ENCODE measurements at regions not wholly inside any gene's neighbourhood (a gene's known extent, or its start where the extent isn't known, plus 50 kb on each side); places are given as distances from the start of the nearest gene placed in this dataset.

- BruUV-seq (replicated peaks) = no TSS peak
- H3K27ac Mint-ChIP-seq (ENCODE audit: unreplicated experiment) = no peak overlapping the region
- ChIA-PET CTCF (no interaction called here), POLR2A (no interaction called here)
- Histone ChIP-seq H3K27me3 (replicated peaks; ENCODE audit: control insufficient read depth, insufficient read depth, low read length) (no peaks in the 10 kb centered on the region), H3K4me1 (no peaks in the 10 kb centered on the region), H3K4me3 (ENCODE audit: low read depth, low read length) (no peak overlapping the region), H3K36me3 (ENCODE audit: control insufficient read depth, insufficient read depth, low read length) (no peaks in the 10 kb centered on the region), H3K9me3 (no peaks in the 10 kb centered on the region)
- no peaks in the 10 kb centered on the region for H3K36me3 Mint-ChIP-seq (ENCODE audit: insufficient read depth, unreplicated experiment)
- peaks cover 8% of the 10 kb centered on the region for H3K27me3 Mint-ChIP-seq (ENCODE audit: insufficient read depth, unreplicated experiment)
- no peak overlapping the region for H3K4me3 Mint-ChIP-seq (ENCODE audit: unreplicated experiment)
- DNase-seq = no peak
- H3K9me3 Mint-ChIP-seq (ENCODE audit: unreplicated experiment) = no peaks in the 10 kb centered on the region
- TF ChIP-seq, protein P1, sequence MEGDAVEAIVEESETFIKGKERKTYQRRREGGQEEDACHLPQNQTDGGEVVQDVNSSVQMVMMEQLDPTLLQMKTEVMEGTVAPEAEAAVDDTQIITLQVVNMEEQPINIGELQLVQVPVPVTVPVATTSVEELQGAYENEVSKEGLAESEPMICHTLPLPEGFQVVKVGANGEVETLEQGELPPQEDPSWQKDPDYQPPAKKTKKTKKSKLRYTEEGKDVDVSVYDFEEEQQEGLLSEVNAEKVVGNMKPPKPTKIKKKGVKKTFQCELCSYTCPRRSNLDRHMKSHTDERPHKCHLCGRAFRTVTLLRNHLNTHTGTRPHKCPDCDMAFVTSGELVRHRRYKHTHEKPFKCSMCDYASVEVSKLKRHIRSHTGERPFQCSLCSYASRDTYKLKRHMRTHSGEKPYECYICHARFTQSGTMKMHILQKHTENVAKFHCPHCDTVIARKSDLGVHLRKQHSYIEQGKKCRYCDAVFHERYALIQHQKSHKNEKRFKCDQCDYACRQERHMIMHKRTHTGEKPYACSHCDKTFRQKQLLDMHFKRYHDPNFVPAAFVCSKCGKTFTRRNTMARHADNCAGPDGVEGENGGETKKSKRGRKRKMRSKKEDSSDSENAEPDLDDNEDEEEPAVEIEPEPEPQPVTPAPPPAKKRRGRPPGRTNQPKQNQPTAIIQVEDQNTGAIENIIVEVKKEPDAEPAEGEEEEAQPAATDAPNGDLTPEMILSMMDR (IDR thresholded peaks at IDR 0.05; ENCODE audit: insufficient read depth in 1 of 2, low read depth in 1 of 2, low read length in 1 of 2, severe bottlenecking in 1 of 2, unreplicated experiment in 1 of 2) = no peak
- no peaks in the 10 kb centered on the region for H3K4me1 Mint-ChIP-seq (ENCODE audit: low read depth, unreplicated experiment)
- intact Hi-C loops (cut with micrococcal nuclease; ENCODE audit: unreplicated experiment) = no loop called here
Observed at GRCh38 chr2:3134026-3134571, 243.5 kb downstream of the EIPR1 start.

- intact Hi-C loops (cut with micrococcal nuclease; ENCODE audit: unreplicated experiment) = no loop called here
- CTCF ChIA-PET = no interaction called here
Observed at GRCh38 chr2:3132966-3133365, 244.7 kb downstream of the EIPR1 start.

GRCh38 chr2:3132466-3132865 lies 245.2 kb downstream of the EIPR1 start:
- BruUV-seq (replicated peaks) = no TSS peak
- H3K27me3 ChIP-seq (replicated peaks; ENCODE audit: control insufficient read depth, insufficient read depth, low read length) = no peaks in the 10 kb centered on the region; the same call in 1 of the 2 replicates
- Mint-ChIP-seq H3K4me3 (ENCODE audit: unreplicated experiment) (no peak overlapping the region), H3K27me3 (ENCODE audit: insufficient read depth, unreplicated experiment) (peaks cover 8% of the 10 kb centered on the region), H3K36me3 (ENCODE audit: insufficient read depth, unreplicated experiment) (no peaks in the 10 kb centered on the region), H3K9me3 (ENCODE audit: unreplicated experiment) (no peaks in the 10 kb centered on the region), H3K4me1 (ENCODE audit: low read depth, unreplicated experiment) (no peaks in the 10 kb centered on the region), H3K27ac (ENCODE audit: unreplicated experiment) (no peak overlapping the region)
- ChIA-PET POLR2A (no interaction called here), CTCF (no interaction called here)
- H3K4me1 ChIP-seq = no peaks in the 10 kb centered on the region
- H3K4me3 ChIP-seq (ENCODE audit: low read depth, low read length) = no peak overlapping the region
- H3K36me3 ChIP-seq (ENCODE audit: control insufficient read depth, insufficient read depth, low read length) = no peaks in the 10 kb centered on the region
- TF ChIP-seq, protein P1 (IDR thresholded peaks at IDR 0.05; ENCODE audit: insufficient read depth in 1 of 2, low read depth in 1 of 2, low read length in 1 of 2, severe bottlenecking in 1 of 2, unreplicated experiment in 1 of 2) = no peak
- H3K9me3 ChIP-seq = no peaks in the 10 kb centered on the region
- no peak for DNase-seq
- intact Hi-C loops (cut with micrococcal nuclease; ENCODE audit: unreplicated experiment) = no loop called here

More at GRCh38 chr2:3132966-3133365, 244.7 kb downstream of the EIPR1 start:
- H3K9me3 Mint-ChIP-seq (ENCODE audit: unreplicated experiment) = no peaks in the 10 kb centered on the region
- H3K27me3 Mint-ChIP-seq (ENCODE audit: insufficient read depth, unreplicated experiment) = peaks cover 8% of the 10 kb centered on the region
- H3K27me3 ChIP-seq (replicated peaks; ENCODE audit: control insufficient read depth, insufficient read depth, low read length) = no peaks in the 10 kb centered on the region; the same call in 1 of the 2 replicates
- TF ChIP-seq, protein P1 (IDR thresholded peaks at IDR 0.05; ENCODE audit: insufficient read depth in 1 of 2, low read depth in 1 of 2, low read length in 1 of 2, severe bottlenecking in 1 of 2, unreplicated experiment in 1 of 2) = no peak
- no TSS peak for BruUV-seq (replicated peaks)
- H3K27ac Mint-ChIP-seq (ENCODE audit: unreplicated experiment) = no peak overlapping the region
- no peak overlapping the region for H3K4me3 Mint-ChIP-seq (ENCODE audit: unreplicated experiment)
- H3K4me1 Mint-ChIP-seq (ENCODE audit: low read depth, unreplicated experiment) = no peaks in the 10 kb centered on the region
- POLR2A ChIA-PET = no interaction called here
- no peak overlapping the region for H3K4me3 ChIP-seq (ENCODE audit: low read depth, low read length)
- no peak for DNase-seq
- H3K4me1 ChIP-seq = no peaks in the 10 kb centered on the region
- H3K36me3 Mint-ChIP-seq (ENCODE audit: insufficient read depth, unreplicated experiment) = no peaks in the 10 kb centered on the region
- no peaks in the 10 kb centered on the region for H3K9me3 ChIP-seq
- H3K36me3 ChIP-seq (ENCODE audit: control insufficient read depth, insufficient read depth, low read length) = no peaks in the 10 kb centered on the region

Data from Caco-2 (cell line).